MM.1S (cell line): ENCODE measurements at regions not wholly inside any gene's neighbourhood (a gene's known extent, or its start where the extent isn't known, plus 50 kb on each side); places are given as distances from the start of the nearest gene placed in this dataset.
A peak's percentile ranks its signal among the peaks of the same experiment; 100 is the strongest.

ENCODE experiments used
- DNase-seq: peaks from one replicate; pipeline ENCODE4 v3.0.0-alpha.2; 2015
- H2AFZ ChIP-seq: fragments of 300-600 bp; sonication (generic); 2 replicates; pipeline ENCODE4 v1.6.0; 2016; ENCODE audit warnings: antibody characterized with exemption, low read length
- H3F3A ChIP-seq: fragments of 300-600 bp; sonication (generic); 2 replicates; pipeline ENCODE4 v1.6.1; 2016; ENCODE audit warnings: mild to moderate bottlenecking, antibody characterized with exemption, low read length, moderate library complexity, mixed read lengths; ENCODE audit not compliant: insufficient read depth
- H3K27ac ChIP-seq: fragments of 300-600 bp; sonication (generic); 2 replicates; pipeline ENCODE4 v1.5.1; 2016; ENCODE audit warnings: mild to moderate bottlenecking, low read length
- H3K27me3 ChIP-seq: fragments of 300-600 bp; sonication (generic); replicated peaks from 2 replicates; pipeline ENCODE4 v1.6.0; 2016; ENCODE audit warnings: low read length; ENCODE audit not compliant: insufficient read depth
- H3K36me3 ChIP-seq: fragments of 300-600 bp; sonication (generic); replicated peaks from 2 replicates; pipeline ENCODE4 v1.6.1; 2016; ENCODE audit warnings: mild to moderate bottlenecking, low read length, mixed read lengths; ENCODE audit not compliant: insufficient read depth
- H3K4me1 ChIP-seq: fragments of 300-600 bp; sonication (generic); 2 replicates; pipeline ENCODE4 v1.6.1; 2016; ENCODE audit warnings: low read length, mixed read lengths
- H3K4me2 ChIP-seq: fragments of 300-600 bp; sonication (generic); 2 replicates; pipeline ENCODE4 v1.6.0; 2016; ENCODE audit warnings: low read depth, low read length
- H3K4me3 ChIP-seq: fragments of 300-600 bp; sonication (generic); 2 replicates; pipeline ENCODE4 v1.5.1; 2016; ENCODE audit warnings: low read length, mixed read lengths
- H3K79me2 ChIP-seq: fragments of 300-600 bp; sonication (generic); 2 replicates; pipeline ENCODE4 v1.6.1; 2016; ENCODE audit warnings: mixed run types, low read length, mixed read lengths
- H3K9ac ChIP-seq: fragments of 300-600 bp; sonication (generic); 2 replicates; pipeline ENCODE4 v1.6.1; 2016; ENCODE audit warnings: low read length, mixed read lengths
- H3K9me2 ChIP-seq: fragments of 300-600 bp; sonication (generic); replicated peaks from 2 replicates; pipeline ENCODE4 v1.6.1; 2016; ENCODE audit warnings: mild to moderate bottlenecking, low read length, mixed read lengths; ENCODE audit not compliant: insufficient read depth
- H3K9me3 ChIP-seq: fragments of 300-600 bp; sonication (generic); replicated peaks from 2 replicates; pipeline ENCODE4 v1.6.1; 2016; ENCODE audit warnings: mild to moderate bottlenecking, low read length, mixed read lengths; ENCODE audit not compliant: insufficient read depth
- H4K20me1 ChIP-seq: fragments of 300-600 bp; sonication (generic); 2 replicates; pipeline ENCODE4 v1.6.1; 2016; ENCODE audit warnings: mild to moderate bottlenecking, low read length, moderate library complexity, mixed read lengths; ENCODE audit not compliant: insufficient read depth
- CTCF ChIP-seq: fragments of 300-600 bp; sonication (generic); IDR thresholded peaks from 2 replicates; pipeline ENCODE4 v1.5.1; 2016; ENCODE audit warnings: antibody characterized with exemption, low read length, mixed read lengths
- EZH2 ChIP-seq: fragments of 300-600 bp; sonication (generic); optimal IDR thresholded peaks from 2 replicates; pipeline ENCODE3; 2017; ENCODE audit warnings: low read depth, mild to moderate bottlenecking, antibody characterized with exemption, low read length, mixed read lengths
- EZH2phosphoT487 ChIP-seq: fragments of 300-600 bp; sonication (generic); IDR thresholded peaks from 2 replicates; pipeline ENCODE4 v1.6.1; 2018; ENCODE audit warnings: antibody characterized with exemption, low read length

- no peak overlapping the region for H3K9ac ChIP-seq
- TF ChIP-seq CTCF = no peak
- no peak for TF ChIP-seq EZH2
- no peak for TF ChIP-seq EZH2phosphoT487
- no peaks in the 10 kb centered on the region for H3K36me3 ChIP-seq
- H3K9me3 ChIP-seq = no peaks in the 10 kb centered on the region
- DNase-seq = no peak
- no peak overlapping the region for H3K4me3 ChIP-seq
- H4K20me1 ChIP-seq = no peaks in the 10 kb centered on the region
- H3K4me2 ChIP-seq = no peak overlapping the region
- no peak overlapping the region for H3K27ac ChIP-seq
- H3F3A ChIP-seq = no peaks in the 10 kb centered on the region
- H3K9me2 ChIP-seq = no peaks in the 10 kb centered on the region
- H3K4me1 ChIP-seq = no peaks in the 10 kb centered on the region
- no peaks in the 10 kb centered on the region for H3K79me2 ChIP-seq
- no peaks in the 10 kb centered on the region for H3K27me3 ChIP-seq
- no peak overlapping the region for H2AFZ ChIP-seq
Measured at GRCh38 chr12:39224971-39225370, 217.9 kb downstream of the KIF21A start.

- TF ChIP-seq EZH2 (no peak), CTCF (no peak)
- Histone ChIP-seq H2AFZ (no peak overlapping the region), H3K79me2 (no peaks in the 10 kb centered on the region), H4K20me1 (no peaks in the 10 kb centered on the region), H3K4me1 (peaks cover 4% of the 10 kb centered on the region; the same call in 1 of the 2 replicates), H3K36me3 (no peaks in the 10 kb centered on the region), H3K27ac (no peak overlapping the region), H3K4me3 (no peak overlapping the region), H3K9me3 (no peaks in the 10 kb centered on the region), H3K4me2 (peak overlapping the region; percentile 11; the same call in 1 of the 2 replicates), H3K9ac (no peak overlapping the region), H3K27me3 (peaks cover 20% of the 10 kb centered on the region; the same call in 1 of the 2 replicates), H3K9me2 (no peaks in the 10 kb centered on the region), H3F3A (no peaks in the 10 kb centered on the region)
- peak; percentile 77 for DNase-seq
Measured at GRCh38 chr12:39205969-39206368, 237.0 kb downstream of the KIF21A start.

- no peak for TF ChIP-seq CTCF
- TF ChIP-seq EZH2 = no peak
- TF ChIP-seq EZH2phosphoT487 = no peak
- Histone ChIP-seq H3K27me3 (peaks cover 6% of the 10 kb centered on the region; the same call in 1 of the 2 replicates), H3K79me2 (no peaks in the 10 kb centered on the region), H3K4me3 (no peak overlapping the region), H3K27ac (no peak overlapping the region), H3K36me3 (no peaks in the 10 kb centered on the region), H2AFZ (no peak overlapping the region), H3K4me1 (no peaks in the 10 kb centered on the region), H3K4me2 (no peak overlapping the region), H4K20me1 (no peaks in the 10 kb centered on the region), H3K9me3 (no peaks in the 10 kb centered on the region), H3K9me2 (no peaks in the 10 kb centered on the region), H3F3A (no peaks in the 10 kb centered on the region), H3K9ac (no peak overlapping the region)
- DNase-seq = no peak
Measured at GRCh38 chr12:39199351-39199750, 243.6 kb downstream of the KIF21A start.
